NCI-H1417 treated with DMSO at 0.1 percent for 48 hours (cell line): ENCODE measurements at regions not wholly inside any gene's neighbourhood (a gene's known extent, or its start where the extent isn't known, plus 50 kb on each side); places are given as distances from the start of the nearest gene placed in this dataset.
A peak's percentile ranks its signal among the peaks of the same experiment; 100 is the strongest.

Experiments
- DNase-seq: peaks from one replicate; lab custom pipeline; 2025; lab: John Stamatoyannopoulos, UW

- DNase-seq, result no peak
Measured at GRCh38 chr18:56173542-56174220, 464.7 kb downstream of the TXNL1 start.

- no peak for DNase-seq
Measured at GRCh38 chr18:56172527-56172926, 465.9 kb downstream of the TXNL1 start.

- DNase-seq, result no peak
Measured at GRCh38 chr18:56171848-56172247, 466.5 kb downstream of the TXNL1 start.

GRCh38 chr18:56168049-56168781 is 470.2 kb downstream of the TXNL1 start:
- no peak for DNase-seq

GRCh38 chr18:56167366-56167765 is 471.0 kb downstream of the TXNL1 start:
- DNase-seq, result no peak

GRCh38 chr18:56166914-56167313 is 471.5 kb downstream of the TXNL1 start:
- no peak for DNase-seq

GRCh38 chr18:56165601-56166355 is 472.6 kb downstream of the TXNL1 start:
- DNase-seq, result no peak

- no peak for DNase-seq
Measured at GRCh38 chr18:56162311-56163265, 475.8 kb downstream of the TXNL1 start.

GRCh38 chr18:56161566-56162260 is 476.7 kb downstream of the TXNL1 start:
- DNase-seq, result no peak

GRCh38 chr18:56158676-56159075 is 479.7 kb downstream of the TXNL1 start:
- DNase-seq, result no peak

- DNase-seq, result no peak
Measured at GRCh38 chr18:56157541-56157940, 480.9 kb downstream of the TXNL1 start.

- DNase-seq, result peak; percentile 69
Measured at GRCh38 chr18:56152551-56153310, 485.7 kb downstream of the TXNL1 start.

GRCh38 chr18:56148373-56148772 is 490.0 kb downstream of the TXNL1 start:
- no peak for DNase-seq

GRCh38 chr18:56146565-56146964 is 491.8 kb downstream of the TXNL1 start:
- no peak for DNase-seq

- no peak for DNase-seq
Measured at GRCh38 chr18:56142001-56142400, 496.4 kb downstream of the TXNL1 start.

- DNase-seq, result no peak
Measured at GRCh38 chr18:56139792-56140254, 498.6 kb downstream of the TXNL1 start.

GRCh38 chr18:56139372-56139771 is 499.0 kb downstream of the TXNL1 start:
- DNase-seq, result no peak

GRCh38 chr18:56136105-56136504 is 502.3 kb downstream of the TXNL1 start:
- no peak for DNase-seq

GRCh38 chr18:56130481-56130880 is 507.9 kb downstream of the TXNL1 start:
- no peak for DNase-seq

- no peak for DNase-seq
Measured at GRCh38 chr18:56128153-56128791, 510.1 kb downstream of the TXNL1 start.
